ENCODE measurements at regions not wholly inside any gene's neighbourhood (a gene's known extent, or its start where the extent isn't known, plus 50 kb on each side); places are given as distances from the start of the nearest gene placed in this dataset.

DNA sequence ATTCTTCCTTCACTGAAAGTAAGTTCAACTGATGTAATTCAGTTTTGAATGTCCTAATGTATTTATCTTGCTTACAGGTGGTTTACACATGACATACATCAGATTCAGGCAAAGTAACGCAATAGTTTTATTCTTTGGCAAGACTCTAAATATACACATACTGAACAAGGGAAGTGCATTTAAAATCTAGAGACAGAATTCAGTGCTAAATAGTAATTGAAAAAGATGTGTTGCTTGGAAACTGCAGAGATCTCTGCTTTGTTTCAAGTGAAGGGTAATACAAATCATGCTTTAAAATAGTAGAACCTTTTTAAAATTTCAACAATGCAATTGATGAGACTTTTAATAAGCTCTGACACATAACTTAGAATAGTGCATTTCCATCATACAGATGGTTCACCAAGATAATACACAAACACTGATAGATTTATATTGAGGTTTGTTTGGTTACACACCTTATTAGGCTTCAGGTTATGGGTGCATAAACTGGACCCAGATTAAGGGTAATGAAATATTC lies 581.0 kb upstream of the MIR17HG start:
- TF ChIP-seq, protein P1, sequence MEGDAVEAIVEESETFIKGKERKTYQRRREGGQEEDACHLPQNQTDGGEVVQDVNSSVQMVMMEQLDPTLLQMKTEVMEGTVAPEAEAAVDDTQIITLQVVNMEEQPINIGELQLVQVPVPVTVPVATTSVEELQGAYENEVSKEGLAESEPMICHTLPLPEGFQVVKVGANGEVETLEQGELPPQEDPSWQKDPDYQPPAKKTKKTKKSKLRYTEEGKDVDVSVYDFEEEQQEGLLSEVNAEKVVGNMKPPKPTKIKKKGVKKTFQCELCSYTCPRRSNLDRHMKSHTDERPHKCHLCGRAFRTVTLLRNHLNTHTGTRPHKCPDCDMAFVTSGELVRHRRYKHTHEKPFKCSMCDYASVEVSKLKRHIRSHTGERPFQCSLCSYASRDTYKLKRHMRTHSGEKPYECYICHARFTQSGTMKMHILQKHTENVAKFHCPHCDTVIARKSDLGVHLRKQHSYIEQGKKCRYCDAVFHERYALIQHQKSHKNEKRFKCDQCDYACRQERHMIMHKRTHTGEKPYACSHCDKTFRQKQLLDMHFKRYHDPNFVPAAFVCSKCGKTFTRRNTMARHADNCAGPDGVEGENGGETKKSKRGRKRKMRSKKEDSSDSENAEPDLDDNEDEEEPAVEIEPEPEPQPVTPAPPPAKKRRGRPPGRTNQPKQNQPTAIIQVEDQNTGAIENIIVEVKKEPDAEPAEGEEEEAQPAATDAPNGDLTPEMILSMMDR (IDR thresholded peaks at IDR 0.05): no peak
- DNase-seq (no peak), ATAC-seq (ENCODE audit: low read depth) (no peak)
- Mint-ChIP-seq H3K36me3 (ENCODE audit: low read depth) (no peaks in the 10 kb centered on the region), H3K27ac (no peak overlapping the region), H3K4me3 (no peak overlapping the region), H3K4me1 (no peaks in the 10 kb centered on the region), H3K27me3 (no peaks in the 10 kb centered on the region), H3K9me3 (no peaks in the 10 kb centered on the region)
- POLR2A ChIA-PET: no interaction called here
- CTCF ChIA-PET: no interaction called here
- intact Hi-C loops (cut with micrococcal nuclease): no loop called here

GRCh38 chr13:90768116-90768515 lies 579.4 kb upstream of the MIR17HG start:
- TF ChIP-seq, protein P1 (IDR thresholded peaks at IDR 0.05): no peak
- CTCF ChIA-PET: no interaction called here

GRCh38 chr13:90769387-90769786 lies 578.1 kb upstream of the MIR17HG start:
- TF ChIP-seq, protein P1 (IDR thresholded peaks at IDR 0.05): no peak
- DNase-seq (no peak), ATAC-seq (ENCODE audit: low read depth) (no peak)
- intact Hi-C loops (cut with micrococcal nuclease): no loop called here
- ChIA-PET CTCF (no interaction called here), POLR2A (no interaction called here)
- Mint-ChIP-seq H3K27me3 (no peaks in the 10 kb centered on the region), H3K27ac (no peak overlapping the region), H3K4me3 (no peak overlapping the region), H3K4me1 (no peaks in the 10 kb centered on the region), H3K36me3 (ENCODE audit: low read depth) (no peaks in the 10 kb centered on the region), H3K9me3 (peaks cover 3% of the 10 kb centered on the region)

More at GRCh38 chr13:90768116-90768515, 579.4 kb upstream of the MIR17HG start:
- H3K36me3 Mint-ChIP-seq (ENCODE audit: low read depth): no peaks in the 10 kb centered on the region
- H3K4me1 Mint-ChIP-seq: no peaks in the 10 kb centered on the region
- DNase-seq (no peak), ATAC-seq (ENCODE audit: low read depth) (no peak)
- no peaks in the 10 kb centered on the region for H3K27me3 Mint-ChIP-seq
- H3K9me3 Mint-ChIP-seq: no peaks in the 10 kb centered on the region
- H3K27ac Mint-ChIP-seq: no peak overlapping the region
- POLR2A ChIA-PET: no interaction called here
- no peak overlapping the region for H3K4me3 Mint-ChIP-seq
- intact Hi-C loops (cut with micrococcal nuclease): no loop called here

DNA sequence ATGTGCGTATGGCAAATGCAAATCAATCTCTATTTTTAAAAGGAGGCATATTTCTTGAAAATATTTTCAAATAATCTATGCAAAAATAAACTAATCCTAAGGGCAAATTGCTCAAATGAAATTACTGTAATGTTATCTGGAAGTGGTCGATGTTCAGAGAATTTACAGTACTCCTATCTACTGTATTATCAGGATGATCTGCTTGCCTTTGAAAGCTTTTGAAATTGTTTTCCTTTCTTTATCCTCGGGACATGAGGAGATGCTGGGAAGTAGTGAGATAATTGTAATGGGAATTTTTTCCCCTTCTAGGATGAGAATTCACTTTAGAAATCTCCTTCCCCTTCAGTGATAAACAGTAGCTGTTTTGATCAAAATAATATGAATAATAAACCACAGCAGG lies 577.2 kb upstream of the MIR17HG start:
- H3K36me3 Mint-ChIP-seq (ENCODE audit: low read depth): no peaks in the 10 kb centered on the region
- ChIA-PET CTCF (no interaction called here), POLR2A (no interaction called here)
- ATAC-seq (ENCODE audit: low read depth) (no peak), DNase-seq (no peak)
- TF ChIP-seq, protein P1 (IDR thresholded peaks at IDR 0.05): no peak
- H3K4me3 Mint-ChIP-seq: no peak overlapping the region
- no peaks in the 10 kb centered on the region for H3K27me3 Mint-ChIP-seq
- H3K9me3 Mint-ChIP-seq: peaks cover 3% of the 10 kb centered on the region
- intact Hi-C loops (cut with micrococcal nuclease): no loop called here
- H3K4me1 Mint-ChIP-seq: no peaks in the 10 kb centered on the region
- no peak overlapping the region for H3K27ac Mint-ChIP-seq

- POLR2A ChIA-PET: no interaction called here
- peaks cover 7% of the 10 kb centered on the region for H3K9me3 Mint-ChIP-seq
- DNase-seq (no peak), ATAC-seq (ENCODE audit: low read depth) (no peak)
- TF ChIP-seq, protein P1 (IDR thresholded peaks at IDR 0.05): no peak
- H3K4me1 Mint-ChIP-seq: no peaks in the 10 kb centered on the region
- CTCF ChIA-PET: no interaction called here
- no peak overlapping the region for H3K4me3 Mint-ChIP-seq
- no peaks in the 10 kb centered on the region for H3K36me3 Mint-ChIP-seq (ENCODE audit: low read depth)
- H3K27me3 Mint-ChIP-seq: no peaks in the 10 kb centered on the region
- intact Hi-C loops (cut with micrococcal nuclease): no loop called here
- no peak overlapping the region for H3K27ac Mint-ChIP-seq
Measured at GRCh38 chr13:90773681-90774080, 573.8 kb upstream of the MIR17HG start.
